Prostate gland (tissue), 2 donors: ENCODE measurements at regions not wholly inside any gene's neighbourhood (a gene's known extent, or its start where the extent isn't known, plus 50 kb on each side); places are given as distances from the start of the nearest gene placed in this dataset.

Experiments used
- DNase-seq: peaks from one replicate; pipeline ENCODE4 v3.0.0-alpha.2; 2019; ENCODE audit warnings: low spot score
- H3K27ac ChIP-seq, 2 donors: fragments of 200-600 bp; sonication (generic); 2 replicates each; pipeline ENCODE4 v1.5.1; 2017 to 2019
- H3K27me3 ChIP-seq: fragments of 200-600 bp; sonication (generic); replicated peaks from 2 replicates; pipeline ENCODE4 v1.5.1; 2019; ENCODE audit not compliant: insufficient read depth
- H3K36me3 ChIP-seq, 2 donors: fragments of 200-600 bp; sonication (generic); 1 replicate in 1 of 2; 2 replicates in 1 of 2; pipeline versions ENCODE4 v1.5.1 to v1.8.1; 2017 to 2019
- H3K4me1 ChIP-seq: fragments of 200-600 bp; sonication (generic); replicated peaks from 2 replicates; pipeline ENCODE4 v1.5.1; 2019
- H3K4me3 ChIP-seq, 2 donors: fragments of 200-600 bp; sonication (generic); 2 replicates each; pipeline ENCODE4 v1.5.1; 2017 to 2019
- H3K9me3 ChIP-seq: fragments of 200-600 bp; sonication (generic); 2 replicates; pipeline ENCODE4 v1.5.1; 2017
- POLR2A ChIP-seq: fragments of 450-650 bp; IDR thresholded peaks from one replicate; pipeline ENCODE4 v1.6.1; 2016; ENCODE audit warnings: antibody characterized with exemption, mild to moderate bottlenecking
- POLR2AphosphoS5 ChIP-seq: sonication (generic); formaldehyde crosslinking; IDR thresholded peaks from one replicate; pipeline ENCODE4 v1.6.1; 2017; ENCODE audit warnings: antibody characterized with exemption
- WGBS: methylation state at CpG from one replicate; pipeline ENCODE4 v1.1.5; 2018; 5-methylcytosine and 5-hydroxymethylcytosine counted together
- intact Hi-C: fragments of 100-400 bp; cut with DNase I; formaldehyde crosslinking; loops from one replicate; pipeline ENCODE4 v1.14.2; 2022
- TF ChIP-seq, protein P1 (sequence below), 4 experiments: fragments of 200-600 bp in 2 of 4; fragments of 450-650 bp in 2 of 4; sonication (generic) in 2 of 4; IDR thresholded peaks; 1 replicate in 3 of 4; 2 replicates in 1 of 4; pipeline ENCODE4 v1.5.1; 2016 to 2019; ENCODE audit warnings: antibody characterized with exemption in 4 of 4, mild to moderate bottlenecking in 2 of 4, moderate library complexity in 2 of 4

- DNase-seq, result no peak
- WGBS, result 63% methylated on average over 7 of the region's 7 CpGs
- TF ChIP-seq, protein P1, sequence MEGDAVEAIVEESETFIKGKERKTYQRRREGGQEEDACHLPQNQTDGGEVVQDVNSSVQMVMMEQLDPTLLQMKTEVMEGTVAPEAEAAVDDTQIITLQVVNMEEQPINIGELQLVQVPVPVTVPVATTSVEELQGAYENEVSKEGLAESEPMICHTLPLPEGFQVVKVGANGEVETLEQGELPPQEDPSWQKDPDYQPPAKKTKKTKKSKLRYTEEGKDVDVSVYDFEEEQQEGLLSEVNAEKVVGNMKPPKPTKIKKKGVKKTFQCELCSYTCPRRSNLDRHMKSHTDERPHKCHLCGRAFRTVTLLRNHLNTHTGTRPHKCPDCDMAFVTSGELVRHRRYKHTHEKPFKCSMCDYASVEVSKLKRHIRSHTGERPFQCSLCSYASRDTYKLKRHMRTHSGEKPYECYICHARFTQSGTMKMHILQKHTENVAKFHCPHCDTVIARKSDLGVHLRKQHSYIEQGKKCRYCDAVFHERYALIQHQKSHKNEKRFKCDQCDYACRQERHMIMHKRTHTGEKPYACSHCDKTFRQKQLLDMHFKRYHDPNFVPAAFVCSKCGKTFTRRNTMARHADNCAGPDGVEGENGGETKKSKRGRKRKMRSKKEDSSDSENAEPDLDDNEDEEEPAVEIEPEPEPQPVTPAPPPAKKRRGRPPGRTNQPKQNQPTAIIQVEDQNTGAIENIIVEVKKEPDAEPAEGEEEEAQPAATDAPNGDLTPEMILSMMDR (IDR thresholded peaks at IDR 0.05), result no peak
- TF ChIP-seq POLR2A, result no peak
- TF ChIP-seq POLR2AphosphoS5, result no peak
- Histone ChIP-seq H3K27me3 (no peaks in the 10 kb centered on the region), H3K27ac (no peak overlapping the region), H3K4me3 (no peak overlapping the region), H3K36me3 (no peaks in the 10 kb centered on the region), H3K9me3 (no peaks in the 10 kb centered on the region), H3K4me1 (no peaks in the 10 kb centered on the region)
- intact Hi-C loops, result no loop called here
These were observed 95.8 kb upstream of the SNRPN start for GRCh38 chr15:24858737-24859601.

DNA sequence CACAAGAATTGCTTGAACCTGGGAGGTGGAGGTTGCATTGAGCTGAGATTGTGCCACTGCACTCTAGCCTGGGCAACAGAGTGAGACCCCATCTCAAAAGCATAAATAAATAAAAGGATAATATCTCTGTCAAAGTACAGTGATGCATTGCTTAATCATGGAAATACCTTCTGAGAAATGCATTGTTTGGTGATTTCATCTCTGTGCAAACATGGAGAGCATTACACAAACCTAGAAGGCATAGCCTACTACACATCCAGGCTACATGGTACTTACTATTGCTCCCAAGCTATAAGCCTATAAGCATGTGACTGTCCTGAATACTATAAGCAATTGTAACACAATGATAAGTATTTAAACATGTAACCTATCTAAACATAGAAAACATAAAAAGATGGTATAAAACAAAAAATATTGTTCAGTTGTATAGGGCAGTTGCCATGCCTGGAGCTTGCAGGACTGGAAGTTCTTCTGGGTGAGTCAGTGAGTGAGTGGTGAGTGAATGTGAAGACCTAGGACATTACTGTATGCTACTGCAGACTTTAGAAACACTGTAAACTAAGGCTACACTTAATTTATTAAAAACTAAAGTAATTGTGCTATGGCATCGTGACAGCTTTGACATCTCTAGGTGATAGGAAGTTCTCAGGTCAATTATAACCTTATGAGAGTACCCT lies 93.6 kb upstream of the SNRPN start:
- WGBS, result 66% methylated on average over 1 of the region's 1 CpG
- Histone ChIP-seq H3K36me3 (no peaks in the 10 kb centered on the region), H3K4me3 (no peak overlapping the region), H3K27me3 (no peaks in the 10 kb centered on the region), H3K9me3 (no peaks in the 10 kb centered on the region), H3K27ac (no peak overlapping the region), H3K4me1 (no peaks in the 10 kb centered on the region)
- TF ChIP-seq, protein P1 (IDR thresholded peaks at IDR 0.05), result no peak
- TF ChIP-seq POLR2AphosphoS5 (no peak), POLR2A (no peak)
- DNase-seq, result no peak
- intact Hi-C loops, result no loop called here

GRCh38 chr15:24862726-24863521 lies 91.9 kb upstream of the SNRPN start:
- Histone ChIP-seq H3K36me3 (no peaks in the 10 kb centered on the region), H3K9me3 (no peaks in the 10 kb centered on the region), H3K4me1 (no peaks in the 10 kb centered on the region), H3K4me3 (no peak overlapping the region), H3K27me3 (no peaks in the 10 kb centered on the region), H3K27ac (no peak overlapping the region)
- 69% methylated on average over 6 of the region's 6 CpGs for WGBS
- DNase-seq, result no peak
- TF ChIP-seq, protein P1 (IDR thresholded peaks at IDR 0.05), result no peak
- TF ChIP-seq POLR2AphosphoS5, result no peak
- TF ChIP-seq POLR2A, result no peak
- intact Hi-C loops, result no loop called here

DNA sequence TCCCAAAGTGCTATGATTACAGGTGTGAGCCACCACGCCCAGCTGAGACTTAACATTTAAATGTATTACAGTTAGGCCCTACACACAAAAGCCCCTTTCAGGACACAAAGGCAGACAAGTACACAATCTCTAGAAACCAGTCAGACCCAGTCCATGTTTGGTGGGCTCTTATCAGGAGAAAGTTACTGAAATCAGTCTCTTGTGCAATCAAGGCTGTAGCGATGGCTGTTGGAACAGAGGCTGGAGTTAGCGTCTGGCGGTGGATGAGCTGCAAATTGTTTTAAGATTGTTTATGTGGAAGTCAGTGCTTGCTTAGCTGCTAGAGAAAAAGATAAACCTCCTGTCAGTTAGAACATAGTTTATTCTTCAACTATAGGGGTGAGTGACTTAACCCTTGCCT lies 89.5 kb upstream of the SNRPN start:
- no peaks in the 10 kb centered on the region for H3K4me1 ChIP-seq
- H3K9me3 ChIP-seq, result no peaks in the 10 kb centered on the region
- intact Hi-C loops, result no loop called here
- H3K36me3 ChIP-seq, result no peaks in the 10 kb centered on the region
- no peaks in the 10 kb centered on the region for H3K27me3 ChIP-seq
- 78% methylated on average over 4 of the region's 4 CpGs for WGBS
- H3K4me3 ChIP-seq, result no peak overlapping the region
- DNase-seq, result no peak
- no peak for TF ChIP-seq POLR2A
- no peak overlapping the region for H3K27ac ChIP-seq

GRCh38 chr15:24877174-24877573 lies 77.6 kb upstream of the SNRPN start:
- WGBS, result 73% methylated on average over 7 of the region's 7 CpGs
- no peak overlapping the region for H3K4me3 ChIP-seq

More at GRCh38 chr15:24877174-24877573, 77.6 kb upstream of the SNRPN start:
- no peaks in the 10 kb centered on the region for H3K27me3 ChIP-seq
- H3K9me3 ChIP-seq, result no peaks in the 10 kb centered on the region
- no peaks in the 10 kb centered on the region for H3K4me1 ChIP-seq
- TF ChIP-seq POLR2A (no peak), POLR2AphosphoS5 (no peak)
- TF ChIP-seq, protein P1 (IDR thresholded peaks at IDR 0.05), result no peak
- H3K36me3 ChIP-seq, result no peaks in the 10 kb centered on the region
- intact Hi-C loops, result no loop called here
- DNase-seq, result no peak
- H3K27ac ChIP-seq, result no peak overlapping the region
